ENCODE measurements at regions not wholly inside any gene's neighbourhood (a gene's known extent, or its start where the extent isn't known, plus 50 kb on each side); places are given as distances from the start of the nearest gene placed in this dataset.

- TF ChIP-seq SUZ12 (IDR thresholded peaks at IDR 0.05; ENCODE audit: extremely low read depth, insufficient read depth, insufficient read length) (no peak), YY1 (IDR thresholded peaks at IDR 0.05; ENCODE audit: insufficient read depth, insufficient read length) (no peak), ZNF274 (IDR thresholded peaks at IDR 0.05; ENCODE audit: low read depth, low read length) (no peak)
These were observed 786.6 kb upstream of the RGS18 start for GRCh38 chr1:191371626-191372025.

Data from NT2/D1 (cell line).